HG03025 (cell line): ENCODE measurements at regions not wholly inside any gene's neighbourhood (a gene's known extent, or its start where the extent isn't known, plus 50 kb on each side); places are given as distances from the start of the nearest gene placed in this dataset.

Experiments
- ATAC-seq: cut with Tn5 transposase; IDR thresholded peaks from one replicate; pipeline ENCODE4 v1.9.1; 2021; ENCODE audit warnings: mild to moderate bottlenecking, moderate library complexity; ENCODE audit not compliant: unreplicated experiment, low FRiP score

- no peak for ATAC-seq
Observed at GRCh38 chr6:14422917-14423316, 305.3 kb downstream of the CD83 start.

DNA sequence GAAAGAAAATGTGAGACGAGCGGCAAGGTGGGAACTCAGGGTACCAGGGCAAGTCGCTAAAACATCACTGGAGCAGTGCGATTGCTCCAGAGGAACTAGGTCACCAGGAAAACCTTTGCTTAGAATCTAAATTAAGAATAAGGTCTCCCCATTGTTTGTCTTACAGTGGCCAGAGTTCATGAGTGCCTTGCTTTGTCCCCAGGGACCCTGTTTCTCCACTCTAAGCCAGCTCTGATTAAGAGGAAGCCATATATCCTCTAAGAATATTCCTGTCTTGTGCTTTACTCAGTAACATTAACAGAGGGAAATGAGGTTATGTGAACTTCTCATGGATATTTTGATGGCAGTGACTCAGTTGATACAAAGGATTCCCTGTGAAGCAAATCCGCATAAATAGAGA, 305.8 kb downstream of the CD83 start:
- ATAC-seq: no peak

DNA sequence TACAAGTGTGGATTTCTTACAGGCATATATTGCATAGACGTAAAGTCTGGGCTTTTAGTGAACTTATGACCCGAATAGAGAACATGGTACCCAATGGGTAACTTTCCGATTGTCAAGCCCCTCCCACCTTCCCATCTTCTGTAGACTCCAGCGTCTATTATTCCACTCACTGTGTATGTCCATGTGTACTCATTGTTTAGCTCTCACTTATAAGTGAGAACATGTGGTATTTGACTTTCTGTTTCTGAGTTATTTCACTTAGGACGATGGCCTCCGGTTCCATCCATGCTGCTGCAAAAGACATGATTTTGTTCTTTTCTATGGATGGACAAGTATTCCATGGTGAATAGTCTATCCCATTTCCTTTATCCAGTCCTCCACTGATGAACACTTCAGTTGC, 306.4 kb downstream of the CD83 start:
- ATAC-seq: no peak

- ATAC-seq: no peak
Observed at GRCh38 chr6:14425805-14426204, 308.2 kb downstream of the CD83 start.

- ATAC-seq: no peak
Observed at GRCh38 chr6:14426281-14426680, 308.7 kb downstream of the CD83 start.

DNA sequence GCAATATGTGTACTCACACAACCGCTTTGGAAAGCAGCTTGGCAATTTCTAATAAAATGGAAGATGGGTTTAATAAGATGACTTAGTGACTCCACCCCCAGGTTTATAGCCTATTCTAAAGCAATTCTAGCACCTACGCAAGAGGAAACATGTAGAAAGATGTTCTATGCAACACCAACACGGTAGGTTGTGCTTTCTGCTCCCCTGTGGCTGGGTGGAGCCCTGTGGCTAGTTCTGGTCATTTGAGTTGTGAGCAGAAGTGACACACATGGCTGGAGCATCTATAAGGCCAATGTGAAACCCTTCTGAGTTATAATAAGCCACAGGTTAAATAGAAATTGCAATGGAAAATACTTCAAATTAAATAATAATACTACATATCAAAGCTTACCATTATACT, 310.7 kb downstream of the CD83 start:
- ATAC-seq: no peak

- ATAC-seq: no peak
Observed at GRCh38 chr6:14429396-14429795, 311.8 kb downstream of the CD83 start.

DNA sequence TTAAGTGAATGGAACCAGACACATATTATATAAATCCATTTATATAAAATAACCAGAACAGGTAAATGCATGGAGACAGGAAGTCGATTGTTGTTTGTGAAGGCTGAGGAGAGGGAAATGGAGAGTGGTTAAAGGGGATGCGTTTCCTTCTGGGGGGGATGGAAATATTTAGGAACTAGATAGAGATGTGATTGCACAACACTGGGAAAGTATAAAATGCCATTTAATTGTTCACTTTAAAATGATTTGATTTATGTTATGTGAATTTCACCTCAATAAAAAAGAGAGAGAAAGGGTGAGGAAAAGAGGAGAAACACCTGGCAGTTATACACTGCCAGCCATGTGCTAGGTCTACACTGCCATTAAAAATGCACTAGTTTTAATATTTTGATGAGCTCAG, 312.6 kb downstream of the CD83 start:
- no peak for ATAC-seq

GRCh38 chr6:14431385-14432330, 314.1 kb downstream of the CD83 start:
- ATAC-seq: no peak

- ATAC-seq: no peak
Observed at GRCh38 chr6:14434916-14435690, 317.5 kb downstream of the CD83 start.

- no peak for ATAC-seq
Observed at GRCh38 chr6:14436592-14437132, 319.1 kb downstream of the CD83 start.

DNA sequence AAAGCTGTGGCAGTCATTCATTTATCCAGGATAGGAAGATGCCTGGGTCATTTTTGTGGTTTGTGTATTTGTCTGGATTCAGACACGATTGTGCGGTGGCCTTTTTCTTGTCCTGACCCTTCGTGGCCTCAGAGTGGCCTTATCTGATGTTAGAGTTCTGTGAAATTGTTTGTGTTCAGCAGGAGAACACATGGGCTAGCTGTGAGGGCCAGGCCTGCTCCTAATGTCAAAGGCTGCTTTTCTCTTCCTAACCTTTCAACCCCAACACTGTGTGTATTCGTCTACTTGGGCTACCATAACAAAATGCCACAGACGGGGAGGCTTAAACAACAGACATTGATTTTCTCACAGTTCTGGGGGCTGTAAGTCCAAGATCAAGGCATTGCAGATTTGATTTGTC, 321.8 kb downstream of the CD83 start:
- no peak for ATAC-seq

DNA sequence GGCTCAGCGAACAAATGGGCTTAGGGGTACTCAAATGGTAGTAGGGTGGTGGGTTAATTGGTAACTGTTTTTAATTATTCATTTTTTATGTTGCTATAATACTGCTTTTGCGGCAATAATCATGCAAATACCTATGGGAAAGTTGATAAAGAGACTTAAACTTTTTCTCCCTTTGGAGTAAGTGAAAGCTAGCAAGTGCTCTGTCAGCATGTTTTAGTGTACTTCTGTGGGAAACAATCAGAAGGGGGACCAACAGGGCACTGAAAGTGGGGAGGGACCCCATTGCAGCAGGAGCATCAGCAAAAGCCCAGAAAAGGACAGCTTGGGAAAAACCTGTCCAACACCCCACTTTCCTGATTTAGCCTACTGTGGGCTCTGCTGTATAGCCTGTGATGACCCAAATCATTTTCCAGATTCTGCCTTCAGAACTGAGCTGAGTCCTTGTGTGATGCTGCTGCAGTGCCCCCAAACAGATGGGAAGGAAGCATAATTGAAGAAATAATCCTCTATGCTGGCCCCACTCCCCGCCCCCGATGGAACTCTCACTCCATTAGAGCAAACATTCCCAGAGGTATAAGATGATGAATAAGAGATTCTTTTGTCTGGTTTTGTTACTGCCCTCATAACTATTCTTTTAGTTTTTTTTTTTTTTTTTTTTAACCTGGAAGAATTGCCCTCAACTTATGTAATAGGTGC, 322.8 kb downstream of the CD83 start:
- no peak for ATAC-seq

DNA sequence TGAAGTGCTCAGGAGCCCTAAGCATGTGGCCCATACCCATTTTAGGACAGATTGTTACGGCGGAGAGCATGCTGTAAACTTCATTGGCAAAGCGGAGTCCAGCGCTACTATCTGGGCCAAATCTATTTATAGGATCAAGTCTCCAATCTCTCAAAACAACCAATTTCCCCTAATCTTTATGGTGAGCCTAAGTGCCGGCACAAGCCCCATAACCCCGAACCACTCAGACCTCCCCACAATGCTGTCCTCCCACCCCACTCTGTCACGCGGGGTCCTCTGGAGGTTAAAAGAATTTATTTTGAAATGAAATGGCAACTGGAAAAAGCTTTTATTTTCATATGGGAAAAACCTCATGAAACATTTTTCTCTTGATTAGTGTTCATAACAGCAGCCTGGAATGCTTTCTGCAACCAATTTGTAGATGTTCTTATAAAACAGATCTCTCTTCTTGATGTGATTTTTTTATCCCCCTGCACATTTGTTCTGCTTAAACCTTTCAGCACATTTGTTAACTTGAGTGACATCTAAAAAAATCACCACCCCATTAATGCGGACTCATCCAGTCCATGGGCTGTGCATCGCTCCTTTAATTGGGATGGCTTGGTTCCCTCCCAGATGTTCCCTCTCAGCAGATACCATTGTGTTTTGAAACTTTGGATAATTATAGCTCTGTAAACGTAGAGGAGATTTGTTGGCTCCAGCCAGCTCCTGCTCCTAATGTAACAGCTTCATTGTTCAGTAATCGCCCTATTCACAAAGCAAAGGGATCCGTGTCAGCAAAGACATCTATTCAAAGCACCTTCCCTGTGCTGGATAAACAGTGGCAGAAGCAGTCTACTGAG, 323.6 kb downstream of the CD83 start:
- ATAC-seq: no peak

DNA sequence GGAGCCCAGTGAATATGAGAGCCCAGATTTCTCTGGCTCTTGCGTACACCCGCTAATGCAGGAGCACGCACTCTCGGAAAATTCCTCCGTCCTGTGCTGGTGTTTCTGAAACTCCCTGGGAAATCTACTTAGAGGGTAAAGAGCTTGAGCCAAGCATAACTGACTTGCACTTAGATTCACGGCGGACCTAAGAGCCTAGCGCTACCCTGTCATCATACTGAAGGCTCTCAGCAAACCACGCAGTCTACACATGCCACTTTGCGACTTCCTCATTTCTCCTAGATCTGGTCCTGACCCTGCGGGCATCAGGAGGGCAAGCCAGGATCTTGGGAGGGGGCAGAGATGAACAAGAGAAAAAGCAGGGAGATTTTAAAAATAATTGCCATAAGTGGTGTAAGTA, 324.7 kb downstream of the CD83 start:
- ATAC-seq: no peak

GRCh38 chr6:14443629-14444268, 326.2 kb downstream of the CD83 start:
- no peak for ATAC-seq

DNA sequence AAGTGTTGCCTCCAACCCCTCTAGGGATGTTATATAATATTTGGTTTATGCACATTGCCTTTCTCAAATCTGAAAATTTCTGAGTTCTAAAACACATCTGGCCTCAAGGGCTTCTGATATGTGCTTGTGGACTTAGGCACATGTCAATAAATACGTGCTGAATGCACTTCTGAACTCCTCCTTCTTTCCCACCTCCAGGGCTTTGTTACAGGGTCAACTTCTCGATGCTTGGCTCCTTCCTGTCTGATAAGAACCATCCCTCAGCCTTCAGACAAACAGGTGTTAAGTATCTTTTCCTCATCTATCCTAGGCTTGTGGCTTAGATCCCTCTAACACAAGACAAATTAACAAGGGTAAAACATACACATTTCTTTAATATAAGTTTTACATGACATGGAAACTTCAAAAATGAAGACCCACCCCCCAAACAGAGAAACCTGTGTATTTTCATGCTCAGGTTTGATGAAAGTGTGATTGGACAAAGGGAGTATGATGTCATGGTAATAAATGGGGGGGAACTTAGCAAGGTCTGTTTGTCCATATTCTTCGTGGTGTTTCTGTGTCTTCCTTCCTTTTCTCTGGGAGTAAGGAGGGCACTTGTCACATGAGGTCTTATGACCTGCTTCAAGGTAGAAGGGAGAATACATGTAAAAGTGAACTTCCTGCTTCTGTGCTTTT, 326.9 kb downstream of the CD83 start:
- ATAC-seq: no peak

- ATAC-seq: no peak
Observed at GRCh38 chr6:14447240-14447639, 329.7 kb downstream of the CD83 start.

- ATAC-seq: no peak
Observed at GRCh38 chr6:14448246-14448645, 330.7 kb downstream of the CD83 start.
